GM12878 (cell line): ENCODE measurements at regions not wholly inside any gene's neighbourhood (a gene's known extent, or its start where the extent isn't known, plus 50 kb on each side); places are given as distances from the start of the nearest gene placed in this dataset.

Experiments
- CBX5 ChIP-seq: sonication (generic); IDR thresholded peaks from 2 replicates; pipeline ENCODE4 v1.6.1; 2016; ENCODE audit warnings: low read depth, moderate library complexity, mild to moderate bottlenecking, inconsistent platforms
- CEBPB ChIP-seq, 2 experiments: fragments of 150-350 bp in 1 of 2; IDR thresholded peaks; 2 replicates each; pipeline ENCODE4 v1.6.1; 2012 to 2014; ENCODE audit warnings: low read depth in 2 of 2, low read length in 2 of 2, borderline replicate concordance in 1 of 2, inconsistent platforms in 1 of 2
- CREM ChIP-seq: IDR thresholded peaks from 2 replicates; pipeline ENCODE4 v1.6.1; 2014; ENCODE audit warnings: antibody characterized with exemption, low read depth
- GABPA ChIP-seq: IDR thresholded peaks from 2 replicates; pipeline ENCODE4 v1.6.1; 2014; ENCODE audit warnings: antibody characterized with exemption, low read depth, mild to moderate bottlenecking, inconsistent platforms
- HCFC1 ChIP-seq: fragments of 150-350 bp; IDR thresholded peaks from 2 replicates; pipeline ENCODE4 v1.6.1; 2014; ENCODE audit warnings: low read length
- HDAC2 ChIP-seq: fragments of 200-600 bp; sonication (generic); IDR thresholded peaks from 2 replicates; pipeline ENCODE4 v1.6.1; 2017
- HDGF ChIP-seq: fragments of 450-650 bp; IDR thresholded peaks from 2 replicates; pipeline ENCODE4 v1.6.1; 2016; ENCODE audit warnings: antibody characterized with exemption
- IKZF1 ChIP-seq: fragments of 450-650 bp; conservative IDR thresholded peaks from 2 replicates; pipeline ENCODE4 v1.6.1; 2017; ENCODE audit warnings: antibody characterized with exemption, mild to moderate bottlenecking
- IKZF2 ChIP-seq, 2 experiments: fragments of 450-650 bp; IDR thresholded peaks; 2 replicates each; pipeline ENCODE4 v1.6.1; 2017; ENCODE audit warnings: mild to moderate bottlenecking in 2 of 2, moderate library complexity in 2 of 2
- MYC ChIP-seq: IDR thresholded peaks from 2 replicates; pipeline ENCODE4 v1.6.1; 2011; ENCODE audit warnings: mild to moderate bottlenecking, low read length, moderate library complexity, inconsistent platforms; ENCODE audit not compliant: insufficient read depth, insufficient replicate concordance, insufficient read length, severe bottlenecking
- NFIC ChIP-seq: IDR thresholded peaks from 2 replicates; pipeline ENCODE4 v1.6.1; 2012; ENCODE audit warnings: low read depth, mild to moderate bottlenecking, inconsistent platforms, low read length, moderate library complexity
- NFYB ChIP-seq: IDR thresholded peaks from 2 replicates; pipeline ENCODE4 v1.6.1; 2011; ENCODE audit warnings: low read depth, mild to moderate bottlenecking, low read length, improper control_type of control experiment, moderate library complexity; ENCODE audit not compliant: insufficient read depth
- NR2C2 ChIP-seq: IDR thresholded peaks from 2 replicates; pipeline ENCODE4 v1.6.1; 2011; ENCODE audit warnings: borderline replicate concordance, low read depth; ENCODE audit not compliant: control insufficient read depth, insufficient read length
- NRF1 ChIP-seq: conservative IDR thresholded peaks from 2 replicates; pipeline ENCODE4 v1.6.1; 2011; ENCODE audit warnings: mild to moderate bottlenecking, low read depth, low read length, improper control_type of control experiment
- PAX5 ChIP-seq: IDR thresholded peaks from 2 replicates; pipeline ENCODE4 v1.6.1; 2011; ENCODE audit warnings: low read depth, low read length, borderline replicate concordance
- POLR2AphosphoS5 ChIP-seq: IDR thresholded peaks from 2 replicates; pipeline ENCODE4 v1.6.1; 2011; ENCODE audit warnings: mild to moderate bottlenecking, low read length, inconsistent platforms
- RBBP5 ChIP-seq: fragments of 200-600 bp; sonication (generic); conservative IDR thresholded peaks from 2 replicates; pipeline ENCODE4 v1.6.1; 2016
- RCOR1 ChIP-seq: conservative IDR thresholded peaks from 2 replicates; pipeline ENCODE4 v1.6.1; 2012; ENCODE audit warnings: low read depth, low read length, improper control_type of control experiment
- SIX5 ChIP-seq: IDR thresholded peaks from 2 replicates; pipeline ENCODE4 v1.6.1; 2011; ENCODE audit warnings: mild to moderate bottlenecking, low read depth, low read length, moderate library complexity; ENCODE audit not compliant: severe bottlenecking
- SMC3 ChIP-seq: IDR thresholded peaks from 2 replicates; pipeline ENCODE4 v1.6.1; 2011; ENCODE audit warnings: low read length, improper control_type of control experiment, borderline replicate concordance
- SP1 ChIP-seq: IDR thresholded peaks from one replicate; pipeline ENCODE4 v1.6.1; 2011; ENCODE audit warnings: low read depth, low read length
- SRF ChIP-seq, 2 experiments: IDR thresholded peaks; 2 replicates each; pipeline ENCODE4 v1.6.1; 2011; ENCODE audit warnings: low read depth in 2 of 2, low read length in 2 of 2, mild to moderate bottlenecking in 1 of 2, moderate library complexity in 1 of 2
- SUPT20H ChIP-seq: IDR thresholded peaks from 2 replicates; pipeline ENCODE4 v1.6.1; 2011; ENCODE audit warnings: low read depth, mild to moderate bottlenecking, low read length, moderate library complexity, borderline replicate concordance; ENCODE audit not compliant: control insufficient read depth
- TARDBP ChIP-seq: IDR thresholded peaks from 2 replicates; pipeline ENCODE4 v1.6.1; 2016; ENCODE audit warnings: borderline replicate concordance
- ZNF24 ChIP-seq: fragments of 450-650 bp; IDR thresholded peaks from 2 replicates; pipeline ENCODE4 v1.6.1; 2017; ENCODE audit warnings: antibody characterized with exemption, mild to moderate bottlenecking
- TF ChIP-seq, protein P1 (sequence below): IDR thresholded peaks from 2 replicates; pipeline ENCODE4 v1.6.1; 2012; ENCODE audit warnings: low read depth, low read length, improper control_type of control experiment
- TF ChIP-seq, protein P2 (sequence below): IDR thresholded peaks from 2 replicates; pipeline ENCODE4 v1.6.1; 2012; ENCODE audit warnings: low read depth, low read length, improper control_type of control experiment
- TF ChIP-seq, protein P3 (sequence below): IDR thresholded peaks from 2 replicates; pipeline ENCODE4 v1.6.1; 2012; ENCODE audit warnings: low read length, inconsistent platforms
- TF ChIP-seq, protein P4 (sequence below): fragments of 150-350 bp; IDR thresholded peaks from 2 replicates; pipeline ENCODE4 v1.6.1; 2014; ENCODE audit warnings: mild to moderate bottlenecking, low read depth, low read length

DNA sequence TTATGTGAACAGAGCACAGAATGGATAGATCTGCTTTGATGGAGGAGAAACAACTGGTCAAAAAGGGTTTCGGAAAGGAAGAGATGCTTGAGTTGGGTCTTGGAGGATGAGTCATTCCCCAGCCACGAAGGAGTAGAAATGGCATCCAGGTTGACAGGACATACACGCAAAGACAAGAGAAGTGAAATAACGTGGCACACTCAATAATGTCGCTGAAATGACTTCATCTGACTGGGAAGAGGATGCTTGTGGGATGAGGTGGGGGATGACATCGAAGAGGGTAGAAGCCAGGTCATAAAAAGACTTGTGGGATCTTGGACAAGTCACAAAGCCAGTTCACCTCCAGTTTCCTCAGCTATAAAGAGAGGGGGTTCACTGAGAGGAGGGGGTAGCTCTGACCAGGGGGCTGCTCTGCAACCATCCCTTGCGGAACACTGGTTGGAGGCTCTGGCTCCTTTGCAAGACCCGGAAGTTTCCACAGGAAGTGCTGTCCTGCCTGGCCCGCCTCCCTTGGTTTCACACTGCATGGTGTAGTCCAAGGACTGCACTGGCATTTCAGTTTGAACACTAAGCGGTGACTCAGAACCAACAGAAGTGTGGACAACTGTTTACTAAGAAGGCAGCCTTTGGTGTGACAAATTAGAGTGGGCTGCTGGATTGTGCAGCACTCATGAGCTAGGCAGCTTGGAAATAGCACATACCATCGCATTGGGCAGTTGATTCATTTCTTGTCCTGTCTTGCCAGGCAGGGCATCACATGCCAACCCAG, 189.9 kb upstream of the ADO start (continued):
- TF ChIP-seq, protein P1, sequence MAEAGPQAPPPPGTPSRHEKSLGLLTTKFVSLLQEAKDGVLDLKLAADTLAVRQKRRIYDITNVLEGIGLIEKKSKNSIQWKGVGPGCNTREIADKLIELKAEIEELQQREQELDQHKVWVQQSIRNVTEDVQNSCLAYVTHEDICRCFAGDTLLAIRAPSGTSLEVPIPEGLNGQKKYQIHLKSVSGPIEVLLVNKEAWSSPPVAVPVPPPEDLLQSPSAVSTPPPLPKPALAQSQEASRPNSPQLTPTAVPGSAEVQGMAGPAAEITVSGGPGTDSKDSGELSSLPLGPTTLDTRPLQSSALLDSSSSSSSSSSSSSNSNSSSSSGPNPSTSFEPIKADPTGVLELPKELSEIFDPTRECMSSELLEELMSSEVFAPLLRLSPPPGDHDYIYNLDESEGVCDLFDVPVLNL = no peak
- TF ChIP-seq SUPT20H = no peak
- TF ChIP-seq, protein P2, sequence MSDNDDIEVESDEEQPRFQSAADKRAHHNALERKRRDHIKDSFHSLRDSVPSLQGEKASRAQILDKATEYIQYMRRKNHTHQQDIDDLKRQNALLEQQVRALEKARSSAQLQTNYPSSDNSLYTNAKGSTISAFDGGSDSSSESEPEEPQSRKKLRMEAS = no peak
- no peak for TF ChIP-seq NFYB
- no peak for TF ChIP-seq ZNF24
- no peak for TF ChIP-seq SIX5
- TF ChIP-seq RBBP5 = no peak
- TF ChIP-seq GABPA = peak; percentile 58; the same call in 1 of the 2 replicates
- TF ChIP-seq NRF1 = no peak
- TF ChIP-seq, protein P3, sequence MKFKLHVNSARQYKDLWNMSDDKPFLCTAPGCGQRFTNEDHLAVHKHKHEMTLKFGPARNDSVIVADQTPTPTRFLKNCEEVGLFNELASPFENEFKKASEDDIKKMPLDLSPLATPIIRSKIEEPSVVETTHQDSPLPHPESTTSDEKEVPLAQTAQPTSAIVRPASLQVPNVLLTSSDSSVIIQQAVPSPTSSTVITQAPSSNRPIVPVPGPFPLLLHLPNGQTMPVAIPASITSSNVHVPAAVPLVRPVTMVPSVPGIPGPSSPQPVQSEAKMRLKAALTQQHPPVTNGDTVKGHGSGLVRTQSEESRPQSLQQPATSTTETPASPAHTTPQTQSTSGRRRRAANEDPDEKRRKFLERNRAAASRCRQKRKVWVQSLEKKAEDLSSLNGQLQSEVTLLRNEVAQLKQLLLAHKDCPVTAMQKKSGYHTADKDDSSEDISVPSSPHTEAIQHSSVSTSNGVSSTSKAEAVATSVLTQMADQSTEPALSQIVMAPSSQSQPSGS = peak; percentile 97
- peak; percentile 95 for TF ChIP-seq NFIC
- TF ChIP-seq RCOR1 = no peak
- TF ChIP-seq POLR2AphosphoS5 = no peak
- TF ChIP-seq SMC3 = no peak
- TF ChIP-seq NR2C2 = no peak
- TF ChIP-seq SP1 = peak; percentile 35
- TF ChIP-seq IKZF1 = peak; percentile 64
- TF ChIP-seq HCFC1 = no peak
- TF ChIP-seq, protein P4, sequence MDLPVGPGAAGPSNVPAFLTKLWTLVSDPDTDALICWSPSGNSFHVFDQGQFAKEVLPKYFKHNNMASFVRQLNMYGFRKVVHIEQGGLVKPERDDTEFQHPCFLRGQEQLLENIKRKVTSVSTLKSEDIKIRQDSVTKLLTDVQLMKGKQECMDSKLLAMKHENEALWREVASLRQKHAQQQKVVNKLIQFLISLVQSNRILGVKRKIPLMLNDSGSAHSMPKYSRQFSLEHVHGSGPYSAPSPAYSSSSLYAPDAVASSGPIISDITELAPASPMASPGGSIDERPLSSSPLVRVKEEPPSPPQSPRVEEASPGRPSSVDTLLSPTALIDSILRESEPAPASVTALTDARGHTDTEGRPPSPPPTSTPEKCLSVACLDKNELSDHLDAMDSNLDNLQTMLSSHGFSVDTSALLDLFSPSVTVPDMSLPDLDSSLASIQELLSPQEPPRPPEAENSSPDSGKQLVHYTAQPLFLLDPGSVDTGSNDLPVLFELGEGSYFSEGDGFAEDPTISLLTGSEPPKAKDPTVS = no peak
- TF ChIP-seq MYC = no peak
- TF ChIP-seq PAX5 = peak; percentile 73; the same call in 1 of the 2 replicates
- TF ChIP-seq HDGF = no peak
- no peak for TF ChIP-seq HDAC2
- TF ChIP-seq CBX5 = peak; percentile 41; the same call in 1 of the 2 replicates
- 0 out of 4 replicates have a peak, but pooled peaks of 1 of the 2 experiments have one; percentile 42 for TF ChIP-seq SRF (IDR thresholded peaks at IDR 0.05; ENCODE audit: low read depth in 2 of 2, low read length in 2 of 2)
- peak; percentile 64 to 77 for TF ChIP-seq IKZF2 (IDR thresholded peaks at IDR 0.05)
- peak; percentile 96 for TF ChIP-seq CREM
- peak in 1 of 2 experiments; percentile 74; a peak in 2 of 4 replicates for TF ChIP-seq CEBPB (IDR thresholded peaks at IDR 0.05; ENCODE audit: borderline replicate concordance in 1 of 2, low read depth in 2 of 2, low read length in 2 of 2)
- 0 out of 2 replicates have a peak, but pooled peaks have one; percentile 21 for TF ChIP-seq TARDBP
